Karpas-422 (cell line): ENCODE measurements at regions not wholly inside any gene's neighbourhood (a gene's known extent, or its start where the extent isn't known, plus 50 kb on each side); places are given as distances from the start of the nearest gene placed in this dataset.

Source experiments
- DNase-seq: peaks from one replicate; pipeline ENCODE4 v3.0.0-alpha.2; 2015
- H2AFZ ChIP-seq: fragments of 200-600 bp; sonication (generic); 2 replicates; pipeline ENCODE4 v1.6.1; 2014; ENCODE audit warnings: antibody characterized with exemption, low read length, mixed read lengths
- H3K27ac ChIP-seq: fragments of 200-600 bp; sonication (generic); 2 replicates; pipeline ENCODE4 v1.5.1; 2014; ENCODE audit warnings: mild to moderate bottlenecking, low read length, moderate library complexity
- H3K27me3 ChIP-seq: fragments of 200-600 bp; sonication (generic); 2 replicates; pipeline ENCODE4 v1.6.1; 2014; ENCODE audit warnings: low read length, mixed read lengths
- H3K36me3 ChIP-seq: fragments of 200-600 bp; sonication (generic); 2 replicates; pipeline ENCODE4 v1.6.1; 2014; ENCODE audit warnings: low read length, mixed read lengths; ENCODE audit not compliant: insufficient read depth
- H3K4me1 ChIP-seq: fragments of 200-600 bp; sonication (generic); 2 replicates; pipeline ENCODE4 v1.6.1; 2014; ENCODE audit warnings: mild to moderate bottlenecking, low read length, mixed read lengths
- H3K4me2 ChIP-seq: fragments of 200-600 bp; sonication (generic); 2 replicates; pipeline ENCODE4 v1.6.1; 2014; ENCODE audit warnings: low read length, low read depth, mild to moderate bottlenecking; ENCODE audit not compliant: poor library complexity, severe bottlenecking
- H3K4me3 ChIP-seq: fragments of 200-600 bp; sonication (generic); 2 replicates; pipeline ENCODE4 v1.5.1; 2014; ENCODE audit warnings: mild to moderate bottlenecking, antibody characterized with exemption, low read length, mixed read lengths
- H3K79me2 ChIP-seq: fragments of 200-600 bp; sonication (generic); 2 replicates; pipeline ENCODE4 v1.6.1; 2014; ENCODE audit warnings: mild to moderate bottlenecking, low read length, mixed read lengths
- H3K9ac ChIP-seq: fragments of 200-600 bp; sonication (generic); 2 replicates; pipeline ENCODE4 v1.6.0; 2014; ENCODE audit warnings: low read length
- H3K9me2 ChIP-seq: fragments of 200-600 bp; sonication (generic), shearing (Covaris generic); replicated peaks from 2 replicates; pipeline ENCODE4 v1.6.0; 2014; ENCODE audit warnings: mild to moderate bottlenecking, low read length, moderate library complexity; ENCODE audit not compliant: insufficient read depth
- H3K9me3 ChIP-seq: fragments of 300-700, 200-600 bp; sonication (generic); 2 replicates; pipeline ENCODE4 v1.6.1; 2014; ENCODE audit warnings: low read length, mixed read lengths
- H4K20me1 ChIP-seq: fragments of 200-600 bp; sonication (generic); 2 replicates; pipeline ENCODE4 v1.6.1; 2014; ENCODE audit warnings: mild to moderate bottlenecking, antibody characterized with exemption, low read length, low read depth; ENCODE audit not compliant: insufficient read depth

GRCh38 chr4:187232196-187232595 lies 508.5 kb upstream of the FAT1 start:
- no peaks in the 10 kb centered on the region for H4K20me1 ChIP-seq
- H3K79me2 ChIP-seq, result no peaks in the 10 kb centered on the region
- no peaks in the 10 kb centered on the region for H3K27me3 ChIP-seq
- H3K4me2 ChIP-seq, result no peak overlapping the region
- H3K27ac ChIP-seq, result no peak overlapping the region
- H3K9me3 ChIP-seq, result no peaks in the 10 kb centered on the region
- H3K36me3 ChIP-seq, result no peaks in the 10 kb centered on the region
- H3K9ac ChIP-seq, result no peak overlapping the region
- H3K4me1 ChIP-seq, result no peaks in the 10 kb centered on the region
- DNase-seq, result no peak
- H3K4me3 ChIP-seq, result no peak overlapping the region
- H2AFZ ChIP-seq, result no peak overlapping the region
- no peaks in the 10 kb centered on the region for H3K9me2 ChIP-seq

- H3K4me1 ChIP-seq, result no peaks in the 10 kb centered on the region
- no peak overlapping the region for H3K4me2 ChIP-seq
- H3K4me3 ChIP-seq, result no peak overlapping the region
- H3K9me3 ChIP-seq, result no peaks in the 10 kb centered on the region
- H3K27ac ChIP-seq, result no peak overlapping the region
- no peaks in the 10 kb centered on the region for H4K20me1 ChIP-seq
- no peaks in the 10 kb centered on the region for H3K27me3 ChIP-seq
- H3K79me2 ChIP-seq, result no peaks in the 10 kb centered on the region
- H3K9ac ChIP-seq, result no peak overlapping the region
- no peak overlapping the region for H2AFZ ChIP-seq
- H3K9me2 ChIP-seq, result no peaks in the 10 kb centered on the region
- no peaks in the 10 kb centered on the region for H3K36me3 ChIP-seq
- DNase-seq, result no peak
Measured at GRCh38 chr4:187232796-187233195, 509.1 kb upstream of the FAT1 start.

- Histone ChIP-seq H3K9me3 (no peaks in the 10 kb centered on the region), H3K4me1 (no peaks in the 10 kb centered on the region), H3K9ac (no peak overlapping the region), H3K4me2 (no peak overlapping the region), H3K79me2 (no peaks in the 10 kb centered on the region), H3K9me2 (no peaks in the 10 kb centered on the region), H3K27me3 (no peaks in the 10 kb centered on the region), H3K27ac (no peak overlapping the region), H4K20me1 (no peaks in the 10 kb centered on the region), H3K4me3 (no peak overlapping the region), H2AFZ (no peak overlapping the region), H3K36me3 (no peaks in the 10 kb centered on the region)
- no peak for DNase-seq
Measured at GRCh38 chr4:187235456-187236170, 512.0 kb upstream of the FAT1 start.

GRCh38 chr4:187236209-187236890 lies 512.7 kb upstream of the FAT1 start:
- Histone ChIP-seq H3K79me2 (no peaks in the 10 kb centered on the region), H3K4me1 (no peaks in the 10 kb centered on the region), H3K4me3 (no peak overlapping the region)

GRCh38 chr4:187238646-187239045 lies 515.0 kb upstream of the FAT1 start:
- Histone ChIP-seq H3K27ac (no peak overlapping the region), H4K20me1 (no peaks in the 10 kb centered on the region), H3K9ac (no peak overlapping the region), H3K9me2 (no peaks in the 10 kb centered on the region), H3K9me3 (no peaks in the 10 kb centered on the region), H2AFZ (no peak overlapping the region), H3K4me1 (no peaks in the 10 kb centered on the region), H3K4me3 (no peak overlapping the region), H3K79me2 (no peaks in the 10 kb centered on the region), H3K27me3 (no peaks in the 10 kb centered on the region), H3K4me2 (no peak overlapping the region), H3K36me3 (no peaks in the 10 kb centered on the region)
- DNase-seq, result no peak

More at GRCh38 chr4:187236209-187236890, 512.7 kb upstream of the FAT1 start:
- H4K20me1 ChIP-seq, result no peaks in the 10 kb centered on the region
- H3K27ac ChIP-seq, result no peak overlapping the region
- no peak for DNase-seq
- no peak overlapping the region for H2AFZ ChIP-seq
- no peak overlapping the region for H3K9ac ChIP-seq
- H3K9me2 ChIP-seq, result no peaks in the 10 kb centered on the region
- H3K36me3 ChIP-seq, result no peaks in the 10 kb centered on the region
- no peaks in the 10 kb centered on the region for H3K9me3 ChIP-seq
- no peaks in the 10 kb centered on the region for H3K27me3 ChIP-seq
- no peak overlapping the region for H3K4me2 ChIP-seq

GRCh38 chr4:187251896-187252295 lies 528.2 kb upstream of the FAT1 start:
- Histone ChIP-seq H3K27ac (no peak overlapping the region), H3K4me1 (no peaks in the 10 kb centered on the region), H3K9ac (no peak overlapping the region), H3K36me3 (no peaks in the 10 kb centered on the region), H2AFZ (no peak overlapping the region), H3K4me2 (no peak overlapping the region), H4K20me1 (no peaks in the 10 kb centered on the region), H3K9me3 (no peaks in the 10 kb centered on the region), H3K4me3 (no peak overlapping the region), H3K27me3 (no peaks in the 10 kb centered on the region), H3K9me2 (no peaks in the 10 kb centered on the region), H3K79me2 (no peaks in the 10 kb centered on the region)
- DNase-seq, result no peak

GRCh38 chr4:187256897-187257296 lies 533.2 kb upstream of the FAT1 start:
- no peaks in the 10 kb centered on the region for H3K4me1 ChIP-seq
- H3K27ac ChIP-seq, result no peak overlapping the region
- no peaks in the 10 kb centered on the region for H3K9me3 ChIP-seq
- H3K36me3 ChIP-seq, result no peaks in the 10 kb centered on the region
- H4K20me1 ChIP-seq, result no peaks in the 10 kb centered on the region
- H3K9me2 ChIP-seq, result no peaks in the 10 kb centered on the region
- H3K79me2 ChIP-seq, result no peaks in the 10 kb centered on the region
- no peak overlapping the region for H3K4me3 ChIP-seq
- no peak for DNase-seq
- H3K9ac ChIP-seq, result no peak overlapping the region
- H3K27me3 ChIP-seq, result no peaks in the 10 kb centered on the region
- H2AFZ ChIP-seq, result no peak overlapping the region
- H3K4me2 ChIP-seq, result no peak overlapping the region

- no peaks in the 10 kb centered on the region for H3K9me2 ChIP-seq
- no peaks in the 10 kb centered on the region for H3K4me1 ChIP-seq
- H3K27ac ChIP-seq, result no peak overlapping the region
- H3K9ac ChIP-seq, result no peak overlapping the region
- no peaks in the 10 kb centered on the region for H3K79me2 ChIP-seq
- no peaks in the 10 kb centered on the region for H3K9me3 ChIP-seq
- no peak overlapping the region for H3K4me2 ChIP-seq
- no peaks in the 10 kb centered on the region for H3K36me3 ChIP-seq
- DNase-seq, result no peak
- H3K4me3 ChIP-seq, result no peak overlapping the region
- H4K20me1 ChIP-seq, result no peaks in the 10 kb centered on the region
- H3K27me3 ChIP-seq, result no peaks in the 10 kb centered on the region
- H2AFZ ChIP-seq, result no peak overlapping the region
Measured at GRCh38 chr4:187258651-187259401, 535.2 kb upstream of the FAT1 start.
